ENCODE measurements at regions not wholly inside any gene's neighbourhood (a gene's known extent, or its start where the extent isn't known, plus 50 kb on each side); places are given as distances from the start of the nearest gene placed in this dataset.

DNA sequence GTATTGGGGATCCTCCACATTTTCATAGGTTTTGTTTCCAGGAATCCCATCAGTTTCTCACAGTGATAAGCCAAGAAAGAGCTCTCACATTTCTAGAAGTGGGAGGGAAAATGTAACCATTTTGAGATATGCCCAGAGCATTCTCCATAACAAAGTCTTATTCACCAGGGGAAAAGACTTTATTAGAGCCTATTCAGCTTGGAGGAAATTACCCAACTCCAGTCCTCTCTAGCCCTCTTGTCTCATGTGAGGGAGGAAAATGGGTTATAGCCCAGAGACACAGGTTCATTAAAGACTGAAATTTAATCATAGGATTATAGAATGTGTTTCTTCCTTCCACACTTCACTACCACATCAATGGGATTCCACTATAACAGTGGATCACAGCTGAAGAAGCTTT is 61.6 kb upstream of the DYNC1I1 start:
- ATAC-seq (no peak), FAIRE-seq (no peak), DNase-seq (ENCODE audit: low read depth, low spot score) (no peak)
- Histone ChIP-seq H3K27me3 (replicated peaks in 1 of 2; ENCODE audit: control insufficient read depth in 2 of 2, insufficient read depth in 2 of 2, low read length in 1 of 2) (no peaks in the 10 kb centered on the region; a peak in 1 of 4 replicates), H3K79me2 (ENCODE audit: control insufficient read depth, insufficient read depth, low read length) (no peaks in the 10 kb centered on the region), H3K4me1 (ENCODE audit: control insufficient read depth, insufficient read depth, low read length) (no peaks in the 10 kb centered on the region), H3K9ac (ENCODE audit: control insufficient read depth, insufficient read depth, low read length) (no peak overlapping the region), H4K20me1 (ENCODE audit: control insufficient read depth, insufficient read depth) (no peaks in the 10 kb centered on the region), H3K4me3 (no peak overlapping the region), H3K9me3 (replicated peaks; ENCODE audit: control insufficient read depth, insufficient read depth, low read length) (no peaks in the 10 kb centered on the region), H2AFZ (ENCODE audit: control insufficient read depth, low read depth, low read length) (no peak overlapping the region), H3K27ac (ENCODE audit: control insufficient read depth, insufficient read depth) (no peak overlapping the region), H3K36me3 (ENCODE audit: control insufficient read depth in 2 of 2, insufficient read depth in 2 of 2, low read length in 1 of 2) (no peaks in the 10 kb centered on the region), H3K4me2 (ENCODE audit: control insufficient read depth, insufficient read depth) (no peak overlapping the region)
- in situ Hi-C loops (cut with MboI), result no loop called here
- SMC1A ChIA-PET (ENCODE audit: uncharacterized antibody, unreplicated experiment), result interaction anchor here (0.8 to 1.4 kb wide), 3 partner anchors 9 to 153 kb away, joined by 3 to 4 read pairs (median 3); no protein-coding TSS in a partner anchor
- RAD21 ChIA-PET (ENCODE audit: unreplicated experiment), result no interaction called here
- intact Hi-C loops (cut with micrococcal nuclease; ENCODE audit: unreplicated experiment), result no loop called here
- CTCF ChIA-PET, result interaction anchor here (0.7 to 2.3 kb wide), 5 partner anchors 8 to 160 kb away, joined by 3 to 6 read pairs (median 4); no protein-coding TSS in a partner anchor
- BruUV-seq (replicated peaks), result no TSS peak
- no peak for TF ChIP-seq ATF7 (IDR thresholded peaks at IDR 0.05; ENCODE audit: low read depth)
- TF ChIP-seq LARP7 (IDR thresholded peaks at IDR 0.05), result no peak
- no peak for TF ChIP-seq SREBF1 (IDR thresholded peaks at IDR 0.05; ENCODE audit: low read length)
- no peak for TF ChIP-seq BACH1 (IDR thresholded peaks at IDR 0.05; ENCODE audit: borderline replicate concordance)
- TF ChIP-seq, protein P1, sequence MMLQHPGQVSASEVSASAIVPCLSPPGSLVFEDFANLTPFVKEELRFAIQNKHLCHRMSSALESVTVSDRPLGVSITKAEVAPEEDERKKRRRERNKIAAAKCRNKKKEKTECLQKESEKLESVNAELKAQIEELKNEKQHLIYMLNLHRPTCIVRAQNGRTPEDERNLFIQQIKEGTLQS (IDR thresholded peaks at IDR 0.05; ENCODE audit: borderline replicate concordance, extremely low read depth, low read depth, low read length), result no peak
- TF ChIP-seq, protein P2, sequence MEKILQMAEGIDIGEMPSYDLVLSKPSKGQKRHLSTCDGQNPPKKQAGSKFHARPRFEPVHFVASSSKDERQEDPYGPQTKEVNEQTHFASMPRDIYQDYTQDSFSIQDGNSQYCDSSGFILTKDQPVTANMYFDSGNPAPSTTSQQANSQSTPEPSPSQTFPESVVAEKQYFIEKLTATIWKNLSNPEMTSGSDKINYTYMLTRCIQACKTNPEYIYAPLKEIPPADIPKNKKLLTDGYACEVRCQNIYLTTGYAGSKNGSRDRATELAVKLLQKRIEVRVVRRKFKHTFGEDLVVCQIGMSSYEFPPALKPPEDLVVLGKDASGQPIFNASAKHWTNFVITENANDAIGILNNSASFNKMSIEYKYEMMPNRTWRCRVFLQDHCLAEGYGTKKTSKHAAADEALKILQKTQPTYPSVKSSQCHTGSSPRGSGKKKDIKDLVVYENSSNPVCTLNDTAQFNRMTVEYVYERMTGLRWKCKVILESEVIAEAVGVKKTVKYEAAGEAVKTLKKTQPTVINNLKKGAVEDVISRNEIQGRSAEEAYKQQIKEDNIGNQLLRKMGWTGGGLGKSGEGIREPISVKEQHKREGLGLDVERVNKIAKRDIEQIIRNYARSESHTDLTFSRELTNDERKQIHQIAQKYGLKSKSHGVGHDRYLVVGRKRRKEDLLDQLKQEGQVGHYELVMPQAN (conservative IDR thresholded peaks at IDR 0.05), result no peak
- no peak for TF ChIP-seq MYC (IDR thresholded peaks at IDR 0.05; ENCODE audit: insufficient read depth, insufficient read length, insufficient replicate concordance, low read length, severe bottlenecking)
- TF ChIP-seq SIN3A (IDR thresholded peaks at IDR 0.05; ENCODE audit: low read depth, low read length), result no peak
- POLR2A ChIA-PET, result no interaction called here

Data from GM12878 (cell line).